ENCODE measurements at regions not wholly inside any gene's neighbourhood (a gene's known extent, or its start where the extent isn't known, plus 50 kb on each side); places are given as distances from the start of the nearest gene placed in this dataset.

DNA sequence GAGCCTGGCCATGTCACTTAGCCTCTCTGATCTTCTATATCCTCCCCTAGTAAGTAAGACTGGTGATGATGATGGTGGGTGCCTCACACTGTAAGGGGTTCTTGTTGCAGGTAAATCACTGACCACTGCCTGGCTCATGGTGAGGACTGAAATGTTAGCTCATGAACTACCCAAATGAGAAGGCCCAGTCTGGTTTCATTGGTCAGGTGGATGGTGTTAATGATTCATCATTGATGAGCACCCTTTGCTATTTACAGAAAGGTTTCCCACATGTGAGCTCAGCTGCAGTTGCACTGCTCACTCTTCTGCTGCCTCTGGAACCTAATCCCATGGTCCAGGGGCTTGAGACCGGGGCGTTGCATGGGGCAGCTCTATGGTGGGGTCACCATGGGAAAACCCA lies 417.7 kb downstream of the PRDM2 start:
- FAIRE-seq: no peak

GRCh38 chr1:14118691-14119485 lies 418.9 kb downstream of the PRDM2 start:
- ChIA-PET CTCF (no interaction called here), POLR2A (no interaction called here)
- WGBS (ENCODE audit: missing lambda C conversion rate): 53% methylated on average over 7 of the region's 7 CpGs
- Histone ChIP-seq H3K4me2 (no peak overlapping the region), H3K4me3 (no peak overlapping the region), H3K4me1 (no peaks in the 10 kb centered on the region), H3K9me3 (no peaks in the 10 kb centered on the region), H3K27ac (no peak overlapping the region)
- TF ChIP-seq FOXS1 (CRISPR knock-in tag; IDR thresholded peaks at IDR 0.05): no peak
- TF ChIP-seq JUN (IDR thresholded peaks at IDR 0.05): no peak
- TF ChIP-seq ZFP36 (IDR thresholded peaks at IDR 0.05; ENCODE audit: borderline replicate concordance, partially characterized antibody): no peak
- TF ChIP-seq, protein P1, sequence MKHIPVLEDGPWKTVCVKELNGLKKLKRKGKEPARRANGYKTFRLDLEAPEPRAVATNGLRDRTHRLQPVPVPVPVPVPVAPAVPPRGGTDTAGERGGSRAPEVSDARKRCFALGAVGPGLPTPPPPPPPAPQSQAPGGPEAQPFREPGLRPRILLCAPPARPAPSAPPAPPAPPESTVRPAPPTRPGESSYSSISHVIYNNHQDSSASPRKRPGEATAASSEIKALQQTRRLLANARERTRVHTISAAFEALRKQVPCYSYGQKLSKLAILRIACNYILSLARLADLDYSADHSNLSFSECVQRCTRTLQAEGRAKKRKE (CRISPR knock-in tag; IDR thresholded peaks at IDR 0.05; ENCODE audit: low read depth): no peak
- TF ChIP-seq REST (IDR thresholded peaks at IDR 0.05): no peak
- TF ChIP-seq KDM5A (IDR thresholded peaks at IDR 0.05): no peak
- TF ChIP-seq MYC (IDR thresholded peaks at IDR 0.05; ENCODE audit: borderline replicate concordance, low read length): no peak
- no peak for TF ChIP-seq E2F6 (IDR thresholded peaks at IDR 0.05; ENCODE audit: borderline replicate concordance, low read depth)
- TF ChIP-seq RARB (CRISPR knock-in tag; IDR thresholded peaks at IDR 0.05): no peak
- no peak for TF ChIP-seq NFE2L2 (conservative IDR thresholded peaks at IDR 0.05; ENCODE audit: low read length)
- no peak for TF ChIP-seq RCOR1 (IDR thresholded peaks at IDR 0.05; ENCODE audit: low read depth, low read length)
- no peak for TF ChIP-seq PHF8 (IDR thresholded peaks at IDR 0.05; ENCODE audit: borderline replicate concordance, low read depth)
- TF ChIP-seq GATA3 (IDR thresholded peaks at IDR 0.05; ENCODE audit: borderline replicate concordance): no peak
- TF ChIP-seq POLR2A (IDR thresholded peaks at IDR 0.05; ENCODE audit: low read length): no peak
- no peak for TF ChIP-seq FOSL2 (IDR thresholded peaks at IDR 0.05)
- TF ChIP-seq FOSL2 (CRISPR knock-in tag; IDR thresholded peaks at IDR 0.05): no peak
- no peak for TF ChIP-seq RFX5 (IDR thresholded peaks at IDR 0.05)
- no peak for TF ChIP-seq TP53 (CRISPR knock-in tag; IDR thresholded peaks at IDR 0.05)
- TF ChIP-seq HMGXB4 (CRISPR knock-in tag; IDR thresholded peaks at IDR 0.05; ENCODE audit: borderline replicate concordance): no peak
- FAIRE-seq (no peak), DNase-seq (ENCODE audit: low read depth in 1 of 2, low spot score in 1 of 2) (no peak), ATAC-seq (no peak)

More for the DNA sequence above, 417.7 kb downstream of the PRDM2 start:
- no peak for ATAC-seq
- H3K4me3 ChIP-seq: no peak overlapping the region
- H3K9me3 ChIP-seq: no peaks in the 10 kb centered on the region
- CTCF ChIA-PET: interaction anchor here (1.0 kb wide), 1 partner anchor 614 kb away, joined by 3 read pairs; no protein-coding TSS in a partner anchor
- 0% methylated on average over 2 of the region's 2 CpGs for WGBS (ENCODE audit: missing lambda C conversion rate)
- TF ChIP-seq CHD4 (IDR thresholded peaks at IDR 0.05; ENCODE audit: borderline replicate concordance): no peak
- no peak overlapping the region for H3K27ac ChIP-seq
- H3K4me1 ChIP-seq: no peaks in the 10 kb centered on the region
- POLR2A ChIA-PET: no interaction called here
- H3K4me2 ChIP-seq: no peak overlapping the region
- DNase-seq (ENCODE audit: low read depth in 1 of 2, low spot score in 1 of 2): no peak
